GM12878 (cell line): ENCODE measurements at regions not wholly inside any gene's neighbourhood (a gene's known extent, or its start where the extent isn't known, plus 50 kb on each side); places are given as distances from the start of the nearest gene placed in this dataset.

Experiments
- ATAC-seq: fragments of 200-7000 bp; cut with Tn5 transposase; 3 replicates; pipeline ENCODE4 v1.9.1; 2020; ENCODE audit warnings: mild to moderate bottlenecking, moderate library complexity
- BruUV-seq: library from RNA; stranded (reverse); fragments of 400-500 nt; replicated peaks from 2 replicates; lab custom pipeline; 2021; lab: Mats Ljungman, UMichigan
- CTCF ChIA-PET: fragments of 300-600 bp; sonication (Branson Sonifier 250); formaldehyde crosslinking; extraction: SDS; loops from one replicate; lab custom pipeline; 2021; ENCODE audit warnings: inconsistent platforms; lab: Yijun Ruan, JAX
- POLR2A ChIA-PET: fragments of 350-600 bp; formaldehyde crosslinking; extraction: SDS; loops from one replicate; lab custom pipeline; 2021; ENCODE audit warnings: inconsistent platforms; lab: Charles Lee
- RAD21 ChIA-PET: fragments of 300-600 bp; sonication (Branson Sonifier 250); formaldehyde crosslinking; loops from one replicate; lab custom pipeline; 2023; ENCODE audit warnings: antibody characterized with exemption; ENCODE audit not compliant: unreplicated experiment; lab: Charles Lee
- SMC1A ChIA-PET: fragments of 300-600 bp; sonication (Branson Sonifier 250); formaldehyde crosslinking; loops from one replicate; lab custom pipeline; 2023; ENCODE audit not compliant: unreplicated experiment, uncharacterized antibody; lab: Charles Lee
- DNase-seq: peaks from one replicate; pipeline ENCODE4 v3.0.0-alpha.2; 2011; ENCODE audit warnings: low read depth, low spot score
- FAIRE-seq: peaks from 3 replicates; lab custom pipeline; 2011; peaks lifted over from hg19 to GRCh38; lab: Jason Lieb, UNC
- H2AFZ ChIP-seq: 2 replicates; pipeline ENCODE4 v1.6.0; 2011; ENCODE audit warnings: low read depth, low read length, control low read depth; ENCODE audit not compliant: control insufficient read depth
- H3K27ac ChIP-seq: 2 replicates; pipeline ENCODE4 v1.5.1; 2011; ENCODE audit warnings: control low read depth; ENCODE audit not compliant: control insufficient read depth, insufficient read depth
- H3K27me3 ChIP-seq, 2 experiments: replicated peaks in 1 of 2; 2 replicates each; pipeline versions ENCODE4 v1.6.0 to v1.6.1; 2011; ENCODE audit warnings: low read length in 1 of 2; ENCODE audit not compliant: control insufficient read depth in 2 of 2, insufficient read depth in 2 of 2
- H3K36me3 ChIP-seq, 2 experiments: 2 replicates each; pipeline ENCODE4 v1.5.1; 2011; ENCODE audit warnings: low read length in 1 of 2; ENCODE audit not compliant: control insufficient read depth in 2 of 2, insufficient read depth in 2 of 2
- H3K4me1 ChIP-seq: 2 replicates; pipeline ENCODE4 v1.6.1; 2011; ENCODE audit warnings: mild to moderate bottlenecking, low read length, moderate library complexity, mixed read lengths; ENCODE audit not compliant: control insufficient read depth, insufficient read depth
- H3K4me2 ChIP-seq: 2 replicates; pipeline ENCODE4 v1.6.0; 2011; ENCODE audit warnings: control low read depth; ENCODE audit not compliant: control insufficient read depth, insufficient read depth
- H3K4me3 ChIP-seq: fragments of 200-600 bp; sonication (generic); 2 replicates; pipeline ENCODE4 v1.5.1; 2016
- H3K79me2 ChIP-seq: 2 replicates; pipeline ENCODE4 v1.6.0; 2011; ENCODE audit warnings: low read length; ENCODE audit not compliant: control insufficient read depth, insufficient read depth
- H3K9ac ChIP-seq: 2 replicates; pipeline ENCODE4 v1.8.0; 2011; ENCODE audit warnings: low read length, control low read depth, mixed read lengths; ENCODE audit not compliant: control insufficient read depth, insufficient read depth
- H3K9me3 ChIP-seq: replicated peaks from 3 replicates; pipeline ENCODE4 v1.5.1; 2011; ENCODE audit warnings: mild to moderate bottlenecking, low read length; ENCODE audit not compliant: control insufficient read depth, insufficient read depth
- H4K20me1 ChIP-seq: 2 replicates; pipeline ENCODE4 v1.6.0; 2011; ENCODE audit not compliant: control insufficient read depth, insufficient read depth
- CEBPZ ChIP-seq: fragments of 150-350 bp; IDR thresholded peaks from 2 replicates; pipeline ENCODE4 v1.6.1; 2016; ENCODE audit warnings: low read depth, low read length
- E2F4 ChIP-seq: IDR thresholded peaks from 2 replicates; pipeline ENCODE4 v1.6.1; 2012; ENCODE audit warnings: low read depth, low read length, improper control_type of control experiment
- ELK1 ChIP-seq: IDR thresholded peaks from 2 replicates; pipeline ENCODE4 v1.6.1; 2012; ENCODE audit warnings: low read depth, low read length, improper control_type of control experiment
- EZH2 ChIP-seq: IDR thresholded peaks from 2 replicates; pipeline ENCODE4 v1.6.1; 2012; ENCODE audit warnings: low read depth, mild to moderate bottlenecking, control low read depth, inconsistent platforms, low read length, borderline replicate concordance; ENCODE audit not compliant: control insufficient read depth
- KDM1A ChIP-seq: fragments of 200-600 bp; sonication (generic); IDR thresholded peaks from 2 replicates; pipeline ENCODE4 v1.6.1; 2016; ENCODE audit warnings: borderline replicate concordance
- NFYB ChIP-seq: IDR thresholded peaks from 2 replicates; pipeline ENCODE4 v1.6.1; 2011; ENCODE audit warnings: low read depth, mild to moderate bottlenecking, low read length, improper control_type of control experiment, moderate library complexity; ENCODE audit not compliant: insufficient read depth
- PAX5 ChIP-seq: IDR thresholded peaks from 2 replicates; pipeline ENCODE4 v1.6.1; 2011; ENCODE audit warnings: low read depth, low read length, borderline replicate concordance
- SMC3 ChIP-seq: IDR thresholded peaks from 2 replicates; pipeline ENCODE4 v1.6.1; 2011; ENCODE audit warnings: low read length, improper control_type of control experiment, borderline replicate concordance
- SUZ12 ChIP-seq: fragments of 200-600 bp; sonication (generic); IDR thresholded peaks from one replicate; pipeline ENCODE4 v1.6.1; 2018; ENCODE audit warnings: antibody characterized with exemption, mild to moderate bottlenecking; ENCODE audit not compliant: unreplicated experiment
- ZNF384 ChIP-seq: IDR thresholded peaks from 2 replicates; pipeline ENCODE4 v1.6.1; 2012; ENCODE audit warnings: low read depth, mild to moderate bottlenecking, low read length, improper control_type of control experiment, borderline replicate concordance
- ZSCAN29 ChIP-seq: fragments of 450-650 bp; IDR thresholded peaks from 2 replicates; pipeline ENCODE4 v1.6.1; 2017; ENCODE audit warnings: mild to moderate bottlenecking, moderate library complexity
- WGBS: methylation state at CpG from one replicate; pipeline ENCODE4 v1.1.6; 2016; ENCODE audit warnings: low lambda C conversion rate; ENCODE audit not compliant: insufficient replicate concordance, insufficient coverage; ENCODE audit errors: missing lambda C conversion rate; 5-methylcytosine and 5-hydroxymethylcytosine counted together
- in situ Hi-C: fragments of 300-500 bp; cut with MboI; formaldehyde crosslinking; loops from 9 replicates; pipeline ENCODE4 v1.14.3; 2018; ENCODE audit warnings: mixed read lengths
- intact Hi-C: fragments of 100-400 bp; cut with micrococcal nuclease; formaldehyde crosslinking; loops from one replicate; pipeline ENCODE4 v1.14.2; 2022; ENCODE audit not compliant: unreplicated experiment

- TF ChIP-seq ELK1 = no peak
- no peak for TF ChIP-seq EZH2
These were observed 58.5 kb upstream of the MSH6 start (continued) for GRCh38 chr2:47724221-47724981.

- intact Hi-C loops = no loop called here
- ChIA-PET RAD21 (interaction anchor here (0.6 kb wide), 1 partner anchor 42 kb away, joined by 3 read pairs; no protein-coding TSS in a partner anchor), CTCF (interaction anchor here (4.2 kb wide), 1 partner anchor 46 kb away, joined by 31 read pairs; no protein-coding TSS in a partner anchor), POLR2A (interaction anchor here (0.6 to 0.8 kb wide), 2 partner anchors 13 to 65 kb away, joined by 3 to 4 read pairs; no protein-coding TSS in a partner anchor), SMC1A (interaction anchor here (1.4 to 3.2 kb wide), 2 partner anchors 30 to 234 kb away, joined by 3 to 36 read pairs; no protein-coding TSS in a partner anchor)
- Histone ChIP-seq H3K27me3 (no peaks in the 10 kb centered on the region), H3K36me3 (no peaks in the 10 kb centered on the region), H3K27ac (no peak overlapping the region), H3K4me3 (no peak overlapping the region), H3K9ac (no peak overlapping the region), H3K9me3 (no peaks in the 10 kb centered on the region; the same call in 2 of the 3 replicates), H3K79me2 (no peaks in the 10 kb centered on the region), H2AFZ (no peak overlapping the region), H3K4me2 (no peak overlapping the region), H4K20me1 (no peaks in the 10 kb centered on the region), H3K4me1 (peaks cover 59% of the 10 kb centered on the region)
- no peak for FAIRE-seq
- in situ Hi-C loops = no loop called here
- 97% methylated on average over 8 of the region's 8 CpGs for WGBS
- DNase-seq = no peak
- ATAC-seq = no peak
- BruUV-seq = no TSS peak
- TF ChIP-seq E2F4 (no peak), ZSCAN29 (no peak), PAX5 (no peak), NFYB (no peak), CEBPZ (no peak), KDM1A (no peak), ZNF384 (no peak), SUZ12 (no peak), SMC3 (no peak)
These were observed 61.6 kb upstream of the MSH6 start for GRCh38 chr2:47721296-47721695.
